ENCODE measurements at regions not wholly inside any gene's neighbourhood (a gene's known extent, or its start where the extent isn't known, plus 50 kb on each side); places are given as distances from the start of the nearest gene placed in this dataset.

DNA sequence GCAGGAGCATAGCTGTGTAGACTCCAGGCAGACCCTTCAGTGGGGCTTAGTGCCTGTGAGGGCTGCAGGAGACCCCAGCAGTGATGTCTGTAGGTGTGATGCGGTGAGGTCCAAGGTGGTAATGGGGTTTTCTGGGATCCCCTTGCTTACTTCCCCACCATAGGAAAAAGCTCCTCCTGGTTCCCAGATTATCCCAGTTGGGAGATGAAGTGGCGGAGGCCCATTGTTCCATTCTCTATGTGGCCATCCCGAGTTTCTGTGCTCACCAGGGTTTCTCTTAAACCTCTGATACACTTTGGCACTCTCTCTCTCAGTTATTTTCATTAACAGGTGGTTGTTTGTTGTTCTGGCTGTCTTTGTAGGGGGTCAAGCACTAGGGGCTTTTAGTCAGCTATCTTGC is 146.7 kb upstream of the IGF1R start:
- DNase-seq = no peak
- H3K36me3 Mint-ChIP-seq = no peaks in the 10 kb centered on the region
- no peak overlapping the region for H3K27ac Mint-ChIP-seq
- no peaks in the 10 kb centered on the region for H3K4me1 Mint-ChIP-seq
- peaks cover 36 to 40% of the 10 kb centered on the region in 2 donors for H3K27me3 Mint-ChIP-seq
- ATAC-seq (replicated peaks) = no peak
- no peak overlapping the region for H3K4me3 Mint-ChIP-seq
- H3K9me3 Mint-ChIP-seq = peaks cover 10 to 17% of the 10 kb centered on the region in 2 donors

DNA sequence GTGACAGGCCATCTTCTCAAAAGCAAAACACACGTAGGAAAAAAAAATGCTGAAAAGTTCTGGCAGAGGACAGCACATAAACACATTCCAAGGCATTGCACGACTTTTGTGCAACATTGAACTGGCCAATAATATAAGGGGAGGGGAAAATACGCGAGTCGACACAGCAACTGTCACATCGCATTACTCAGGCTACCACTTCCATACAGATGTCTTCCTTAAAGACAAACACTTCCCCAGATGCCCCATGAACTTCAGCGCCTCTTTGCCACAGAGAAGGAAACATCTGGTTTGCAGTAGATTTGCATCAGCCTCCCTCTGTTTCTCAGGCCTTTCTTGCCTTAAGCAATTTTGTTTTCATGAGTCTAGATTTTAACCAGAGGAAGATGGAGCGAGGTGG is 144.4 kb upstream of the IGF1R start:
- Mint-ChIP-seq H3K27ac (no peak overlapping the region), H3K27me3 (peaks cover 40 to 52% of the 10 kb centered on the region in 2 donors), H3K36me3 (no peaks in the 10 kb centered on the region), H3K9me3 (peaks cover 8 to 10% of the 10 kb centered on the region in 2 donors), H3K4me1 (no peaks in the 10 kb centered on the region), H3K4me3 (no peak overlapping the region)
- no peak for ATAC-seq (replicated peaks)
- DNase-seq = no peak

DNA sequence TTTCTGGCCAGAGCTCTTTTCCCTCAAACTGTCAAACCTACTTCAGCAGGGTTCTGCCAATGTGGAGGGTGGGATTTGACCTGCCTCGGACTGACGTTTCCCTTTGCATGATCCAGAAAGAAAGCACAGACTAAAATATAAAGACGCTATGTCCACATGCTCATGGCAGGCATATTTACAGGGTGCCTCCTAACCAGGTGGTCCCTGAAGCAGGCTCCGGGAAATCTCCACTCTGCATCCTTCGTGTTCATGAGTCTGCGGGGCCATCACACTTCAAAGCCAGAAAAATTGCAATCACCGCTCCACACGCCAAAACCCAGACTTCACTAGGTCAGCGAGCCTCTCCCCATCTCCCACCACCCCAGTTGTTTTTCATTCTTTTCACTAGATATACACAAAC is 143.3 kb upstream of the IGF1R start:
- H3K27me3 Mint-ChIP-seq = peaks cover 46% of the 10 kb centered on the region in 2 donors
- H3K27ac Mint-ChIP-seq = no peak overlapping the region
- no peak overlapping the region for H3K4me3 Mint-ChIP-seq
- no peaks in the 10 kb centered on the region for H3K36me3 Mint-ChIP-seq
- no peaks in the 10 kb centered on the region for H3K4me1 Mint-ChIP-seq
- DNase-seq = no peak
- peaks cover 0 to under 1% of the 10 kb centered on the region in 2 donors for H3K9me3 Mint-ChIP-seq
- no peak for ATAC-seq (replicated peaks)

DNA sequence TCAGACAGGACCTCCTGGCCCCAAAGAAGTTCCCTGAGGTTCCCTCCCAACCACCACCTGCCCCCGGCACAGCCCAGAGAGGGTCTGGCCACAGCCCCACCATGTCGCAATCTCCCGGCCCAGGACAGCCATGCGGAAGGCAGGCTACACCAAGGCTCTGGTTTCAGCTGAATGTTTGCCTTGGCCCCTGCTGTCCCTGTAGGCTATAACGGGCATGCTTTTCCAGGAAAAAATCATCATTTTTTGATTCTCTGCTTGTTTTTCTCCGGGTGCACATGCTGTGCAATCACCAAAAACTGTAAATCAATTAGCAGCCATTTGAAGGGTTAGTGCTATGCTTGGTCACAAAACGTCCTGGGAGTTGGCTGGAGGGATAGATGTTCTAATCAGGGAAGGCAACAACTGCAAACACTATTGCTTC is 142.7 kb upstream of the IGF1R start:
- H3K4me3 Mint-ChIP-seq = no peak overlapping the region
- H3K9me3 Mint-ChIP-seq = peaks cover 0 to under 1% of the 10 kb centered on the region in 2 donors
- no peaks in the 10 kb centered on the region for H3K36me3 Mint-ChIP-seq
- no peak overlapping the region for H3K27ac Mint-ChIP-seq
- no peak for ATAC-seq (replicated peaks)
- H3K4me1 Mint-ChIP-seq = no peaks in the 10 kb centered on the region
- DNase-seq = no peak
- H3K27me3 Mint-ChIP-seq = peaks cover 46 to 49% of the 10 kb centered on the region in 2 donors

DNA sequence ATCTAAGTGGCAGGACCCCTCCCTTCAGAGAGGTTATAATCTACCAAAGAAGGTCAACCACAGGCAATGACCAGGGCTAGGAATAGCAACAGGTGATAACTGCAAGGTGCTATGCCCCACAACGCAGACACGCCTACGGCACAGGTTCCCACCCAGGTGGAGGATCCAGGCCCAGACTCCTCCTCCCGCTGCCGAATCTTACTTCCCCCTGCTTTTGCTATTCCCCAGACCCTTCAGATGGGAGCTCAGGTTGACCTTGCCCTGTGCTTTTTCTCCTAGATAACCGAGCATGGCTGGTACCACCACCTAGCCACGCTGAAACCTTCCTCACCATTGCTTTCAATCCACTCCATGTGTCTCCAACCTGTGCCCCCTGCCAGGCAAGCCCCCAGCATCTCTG is 142.2 kb upstream of the IGF1R start:
- Mint-ChIP-seq H3K36me3 (no peaks in the 10 kb centered on the region), H3K4me1 (no peaks in the 10 kb centered on the region), H3K27me3 (peaks cover 46 to 51% of the 10 kb centered on the region in 2 donors), H3K4me3 (no peak overlapping the region), H3K9me3 (peaks cover 0 to 2% of the 10 kb centered on the region in 2 donors), H3K27ac (no peak overlapping the region)
- ATAC-seq (replicated peaks) = no peak
- DNase-seq = no peak

DNA sequence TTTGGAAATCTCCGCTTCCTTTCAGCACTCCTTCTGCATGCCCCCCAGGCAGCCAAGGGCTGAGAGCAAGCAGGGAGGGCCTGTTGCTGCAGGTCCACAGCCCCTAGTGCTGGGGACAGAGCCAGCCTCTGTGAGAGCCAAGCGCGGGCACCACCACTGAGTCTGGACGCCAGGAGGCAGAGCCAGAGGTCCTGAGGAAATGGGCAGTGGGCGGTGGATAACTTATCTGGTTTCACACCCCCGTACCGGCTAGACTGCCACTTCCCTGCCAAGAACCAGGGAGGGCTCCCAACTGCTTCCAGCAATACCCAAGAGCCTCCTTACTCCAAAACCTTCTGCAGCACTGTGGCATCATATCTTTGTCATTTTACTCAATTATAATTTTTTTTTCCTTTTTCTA is 141.6 kb upstream of the IGF1R start:
- Mint-ChIP-seq H3K9me3 (peaks cover 0 to 2% of the 10 kb centered on the region in 2 donors), H3K27me3 (peaks cover 45 to 51% of the 10 kb centered on the region in 2 donors), H3K36me3 (no peaks in the 10 kb centered on the region), H3K4me3 (no peak overlapping the region), H3K4me1 (no peaks in the 10 kb centered on the region), H3K27ac (no peak overlapping the region)
- ATAC-seq (replicated peaks) (no peak), DNase-seq (no peak)

DNA sequence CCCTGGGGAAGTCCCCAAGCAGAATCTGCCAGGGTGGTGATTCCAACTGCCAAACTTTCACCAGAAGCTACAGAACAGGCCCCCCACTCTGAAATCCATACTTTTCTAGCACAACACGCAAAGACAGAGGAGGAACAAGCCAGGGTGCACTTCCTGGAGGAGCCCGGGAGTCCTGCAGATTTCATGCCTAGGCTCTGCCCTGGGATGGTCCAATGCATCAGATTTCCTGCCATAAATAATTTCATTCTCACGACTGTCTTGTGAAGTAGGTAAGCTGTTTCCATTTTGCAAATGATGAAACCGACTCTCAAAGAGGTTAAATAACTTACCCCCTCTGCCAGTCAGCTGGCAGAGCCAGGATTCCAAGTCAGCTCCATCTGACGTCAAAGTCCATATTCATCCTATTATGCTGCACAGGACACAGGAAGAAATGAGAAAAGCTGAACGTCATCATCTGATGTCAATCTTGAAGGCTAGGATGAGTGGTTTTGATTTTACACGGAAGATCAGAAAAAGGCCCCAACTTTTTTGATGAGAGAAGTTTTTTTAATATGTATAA is 134.8 kb upstream of the IGF1R start:
- Mint-ChIP-seq H3K4me3 (no peak overlapping the region), H3K27ac (no peak overlapping the region), H3K9me3 (peaks cover 0 to 2% of the 10 kb centered on the region in 2 donors), H3K36me3 (no peaks in the 10 kb centered on the region), H3K27me3 (peaks cover 5 to 11% of the 10 kb centered on the region in 2 donors), H3K4me1 (no peaks in the 10 kb centered on the region)
- DNase-seq = no peak
- no peak for ATAC-seq (replicated peaks)

DNA sequence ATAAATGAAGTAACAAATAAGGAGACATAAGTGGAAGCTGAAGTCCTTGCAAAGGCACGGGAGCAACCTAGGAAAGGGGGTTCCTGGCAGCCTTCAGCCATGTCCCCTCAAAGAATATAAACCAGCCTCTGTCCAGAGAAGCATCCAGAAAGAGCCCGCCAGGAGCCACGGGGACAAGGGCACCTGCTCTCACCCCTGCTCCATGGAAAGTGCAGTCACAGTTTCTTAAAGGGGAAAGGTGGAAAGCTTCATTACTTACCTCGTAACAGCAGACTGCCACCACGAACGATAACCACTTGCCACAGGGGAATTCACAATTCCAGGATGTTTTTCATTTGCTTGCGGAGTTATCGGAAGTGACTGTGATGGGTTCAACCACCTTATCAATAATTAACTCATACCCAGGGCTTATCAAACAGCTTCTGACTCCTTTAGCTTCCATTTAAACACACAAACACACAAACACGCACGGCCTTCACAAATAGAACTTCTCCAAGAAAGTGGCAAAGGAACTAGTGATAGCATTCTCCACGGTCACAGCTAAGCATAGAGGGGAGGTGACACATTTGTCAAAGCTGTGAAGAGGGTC is 134.2 kb upstream of the IGF1R start:
- Mint-ChIP-seq H3K4me3 (no peak overlapping the region), H3K27me3 (peaks cover 9 to 10% of the 10 kb centered on the region in 2 donors), H3K27ac (no peak overlapping the region), H3K36me3 (no peaks in the 10 kb centered on the region), H3K9me3 (peaks cover 0 to 2% of the 10 kb centered on the region in 2 donors), H3K4me1 (peaks cover 3 to 5% of the 10 kb centered on the region in 2 donors)
- DNase-seq (no peak), ATAC-seq (replicated peaks) (no peak)

DNA sequence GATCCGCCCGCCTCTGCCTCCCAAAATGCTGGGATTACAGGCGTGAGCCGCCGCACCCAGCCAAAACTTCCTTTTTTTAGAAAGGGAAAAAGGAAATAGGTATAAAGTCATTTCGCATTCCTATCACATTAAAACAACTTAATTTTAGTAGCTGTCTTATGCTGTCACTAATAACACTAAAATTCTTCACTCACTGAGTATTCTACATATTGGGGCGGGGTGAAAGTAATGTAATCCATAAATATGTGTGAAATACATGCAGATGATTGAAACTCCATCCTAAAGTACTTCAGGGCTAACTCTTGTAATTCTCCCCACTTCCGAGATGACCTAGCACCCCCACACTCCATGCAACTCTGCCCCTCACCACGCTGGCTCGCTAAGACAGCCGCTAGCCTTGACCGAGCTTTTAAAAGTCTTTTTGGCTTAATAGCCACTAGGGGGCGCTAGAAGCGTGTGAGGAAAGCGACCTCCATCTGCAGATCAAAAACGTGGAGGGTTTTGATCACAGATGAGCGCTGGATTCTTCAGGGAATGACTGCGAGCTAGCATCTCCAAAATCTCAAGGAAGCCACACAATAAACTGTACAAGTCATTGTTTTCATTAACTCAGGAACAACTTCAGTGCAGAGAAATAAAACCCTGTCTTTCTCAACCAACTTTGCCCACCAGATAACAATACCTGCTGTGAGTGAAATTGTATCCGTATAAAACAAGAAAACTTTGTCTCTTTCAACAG is 129.3 kb upstream of the IGF1R start:
- Mint-ChIP-seq H3K27ac (no peak overlapping the region), H3K27me3 (peaks cover 11 to 21% of the 10 kb centered on the region in 2 donors), H3K4me3 (no peak overlapping the region), H3K36me3 (no peaks in the 10 kb centered on the region), H3K4me1 (peaks cover 4 to 7% of the 10 kb centered on the region in 2 donors), H3K9me3 (no peaks in the 10 kb centered on the region)
- DNase-seq (no peak), ATAC-seq (replicated peaks) (peak; percentile 88)

DNA sequence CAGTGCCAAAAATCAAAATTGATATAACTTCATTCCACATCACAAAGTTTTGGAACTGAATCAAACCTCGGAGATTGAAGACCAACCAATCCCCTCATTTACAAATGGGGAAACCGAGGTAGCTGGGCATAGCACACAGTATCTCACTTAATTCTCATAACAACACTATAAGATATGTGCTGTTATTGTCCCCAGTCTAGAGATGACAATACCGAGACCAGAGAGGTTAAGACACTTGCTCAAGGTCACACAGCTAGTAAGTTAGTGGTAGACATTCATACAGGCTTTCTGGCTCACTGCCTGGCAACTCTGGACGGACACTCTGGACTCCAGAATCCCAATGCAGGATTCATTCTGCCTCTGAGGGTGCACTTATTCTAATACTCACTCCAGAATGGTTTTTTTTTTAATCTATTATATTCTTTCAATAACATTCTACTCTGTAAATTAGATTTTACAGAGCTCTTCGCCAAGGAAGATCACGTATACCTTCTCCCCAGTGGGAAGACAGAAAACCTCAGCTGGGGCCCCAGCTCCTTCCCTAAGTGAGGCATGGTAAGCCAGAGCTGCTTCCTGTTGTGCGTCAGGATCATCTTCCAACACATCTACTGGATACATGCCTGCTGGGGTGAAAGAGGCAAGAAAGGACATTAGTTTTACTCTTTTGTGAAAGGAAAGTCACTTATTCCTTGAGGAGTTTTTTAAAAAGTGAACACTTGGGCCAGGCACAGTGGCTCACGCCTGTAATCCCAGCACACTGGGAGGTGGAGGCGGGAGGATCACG is 128.4 kb upstream of the IGF1R start:
- H3K27ac Mint-ChIP-seq = no peak overlapping the region
- H3K36me3 Mint-ChIP-seq = no peaks in the 10 kb centered on the region
- no peak overlapping the region for H3K4me3 Mint-ChIP-seq
- ATAC-seq (replicated peaks) = no peak
- DNase-seq = no peak
- H3K9me3 Mint-ChIP-seq = no peaks in the 10 kb centered on the region
- peaks cover 14 to 31% of the 10 kb centered on the region in 2 donors for H3K27me3 Mint-ChIP-seq
- peaks cover 4 to 7% of the 10 kb centered on the region in 2 donors for H3K4me1 Mint-ChIP-seq

DNA sequence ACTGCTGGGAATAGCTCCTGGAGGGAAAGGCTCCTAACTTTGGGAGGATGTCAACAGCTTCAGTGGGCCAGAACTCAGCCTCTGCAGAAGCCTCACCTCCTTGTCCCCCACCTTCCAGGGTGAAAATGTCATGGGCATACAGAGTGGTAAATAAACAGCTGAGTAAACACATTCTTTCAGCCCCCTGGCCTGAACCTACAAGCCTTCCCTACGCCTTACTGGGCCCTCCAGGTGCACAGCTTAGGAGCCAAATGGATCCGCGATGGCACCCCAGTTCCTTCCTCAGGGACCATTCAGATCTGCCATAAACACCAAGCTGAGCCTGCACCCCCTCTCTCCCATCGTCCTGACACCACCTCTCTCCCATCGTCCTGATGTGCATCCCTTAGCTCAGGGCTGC is 126.2 kb upstream of the IGF1R start:
- no peaks in the 10 kb centered on the region for H3K36me3 Mint-ChIP-seq
- H3K27me3 Mint-ChIP-seq = peaks cover 19 to 40% of the 10 kb centered on the region in 2 donors
- peaks cover 4 to 13% of the 10 kb centered on the region in 2 donors for H3K4me1 Mint-ChIP-seq
- ATAC-seq (replicated peaks) = no peak
- H3K4me3 Mint-ChIP-seq = no peak overlapping the region
- H3K9me3 Mint-ChIP-seq = no peaks in the 10 kb centered on the region
- H3K27ac Mint-ChIP-seq = no peak overlapping the region
- no peak for DNase-seq

DNA sequence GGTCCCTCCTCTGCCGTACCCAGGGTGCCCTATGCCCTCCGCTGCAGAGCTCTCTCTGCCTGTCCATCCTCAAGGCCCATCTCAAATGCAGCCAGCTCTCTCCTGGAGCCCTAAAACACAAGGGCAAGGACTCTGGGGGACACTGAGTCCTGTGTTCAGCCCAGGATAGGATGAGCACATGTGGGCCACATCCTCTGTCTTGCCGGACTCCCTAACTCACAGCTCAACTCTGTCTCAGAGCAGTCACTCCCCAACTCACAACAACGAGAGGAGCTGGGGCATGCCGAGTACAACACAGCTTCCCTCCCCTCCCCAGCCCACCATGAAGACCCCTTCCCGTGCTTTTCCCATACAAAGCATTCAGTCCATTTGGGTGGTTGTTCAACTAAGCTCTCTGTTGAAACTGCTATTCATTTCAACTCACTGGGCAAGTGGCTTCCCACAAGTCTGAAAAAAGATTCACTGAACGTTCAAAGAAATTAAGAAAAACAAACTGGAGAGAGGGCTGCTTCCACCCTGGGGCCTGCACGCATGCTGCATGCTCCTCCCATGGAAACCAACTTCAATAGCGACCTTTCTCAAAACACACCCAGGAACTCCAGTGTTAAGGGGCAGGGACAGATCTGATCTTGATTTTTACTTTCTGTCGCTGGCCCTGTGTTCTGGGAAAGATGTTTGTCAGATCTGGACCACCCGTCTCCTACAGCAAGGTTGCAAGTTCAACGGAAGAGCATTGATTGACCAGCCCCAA is 124.3 kb upstream of the IGF1R start:
- Mint-ChIP-seq H3K4me3 (no peak overlapping the region), H3K27ac (no peak overlapping the region), H3K36me3 (no peaks in the 10 kb centered on the region), H3K4me1 (peaks cover 2 to 9% of the 10 kb centered on the region in 2 donors), H3K9me3 (no peaks in the 10 kb centered on the region), H3K27me3 (peaks cover 20 to 42% of the 10 kb centered on the region in 2 donors)
- DNase-seq = no peak
- ATAC-seq (replicated peaks) = no peak

DNA sequence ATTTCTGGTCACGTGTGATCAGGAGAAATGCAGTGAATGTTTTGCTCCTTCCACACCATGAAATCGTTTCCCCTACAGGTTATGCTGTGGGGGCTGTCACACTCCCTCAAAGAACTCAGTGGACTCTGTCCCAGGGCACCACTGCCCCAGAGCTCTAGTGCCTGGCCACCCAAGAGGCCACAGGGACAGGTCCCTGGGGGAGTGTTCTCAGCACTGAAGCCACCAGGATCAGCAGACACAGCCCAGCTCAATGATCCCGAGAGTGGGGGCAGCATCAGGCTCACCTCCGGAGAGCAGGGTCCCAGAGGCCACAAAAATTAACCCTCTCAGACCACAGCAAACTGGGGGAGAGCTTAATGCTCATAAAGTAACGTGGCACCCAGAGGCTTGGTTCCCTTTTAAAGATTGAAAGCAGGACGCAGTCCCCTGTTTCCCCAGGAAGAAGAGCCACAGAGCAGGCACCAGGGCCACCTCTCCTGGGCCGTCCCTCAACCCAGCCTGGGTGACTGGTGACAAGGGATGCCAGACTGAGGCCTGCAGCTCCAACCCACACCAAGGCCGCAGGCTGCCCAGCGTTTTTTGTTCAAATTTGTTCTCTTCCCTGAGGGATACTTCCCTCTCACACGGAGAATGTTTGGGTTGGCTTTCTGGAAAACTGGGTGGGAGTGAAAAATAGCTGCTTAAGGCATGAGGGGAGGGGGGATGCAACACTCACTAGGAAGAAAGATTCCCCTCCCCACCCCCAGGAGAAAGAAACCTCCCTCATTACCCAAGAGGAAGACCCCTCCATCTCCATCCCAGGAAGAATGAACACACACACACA is 123.3 kb upstream of the IGF1R start:
- H3K4me1 Mint-ChIP-seq = peaks cover 0 to 15% of the 10 kb centered on the region in 2 donors
- H3K27ac Mint-ChIP-seq = no peak overlapping the region
- DNase-seq (no peak), ATAC-seq (replicated peaks) (no peak)
- no peak overlapping the region for H3K4me3 Mint-ChIP-seq
- peaks cover 24 to 40% of the 10 kb centered on the region in 2 donors for H3K27me3 Mint-ChIP-seq
- no peaks in the 10 kb centered on the region for H3K36me3 Mint-ChIP-seq
- no peaks in the 10 kb centered on the region for H3K9me3 Mint-ChIP-seq

Data from stimulated activated naive B cell treated with anti-CD40 and anti-IgM and Interleukin-4, amounts not matched to agents 10 μg/mL and 1 μg/mL and 100 μg/mL, for 72 hours (primary cell).